ENCODE measurements at regions not wholly inside any gene's neighbourhood (a gene's known extent, or its start where the extent isn't known, plus 50 kb on each side); places are given as distances from the start of the nearest gene placed in this dataset.

- no peak overlapping the region for H3K4me3 ChIP-seq
These were observed 901.5 kb downstream of the TBC1D22A start for GRCh38 chr22:47663615-47664605.

GRCh38 chr22:47659467-47660223, 897.2 kb downstream of the TBC1D22A start:
- Histone ChIP-seq H3K27ac (no peak overlapping the region), H3K27me3 (no peaks in the 10 kb centered on the region), H3K4me3 (no peak overlapping the region), H3K9me3 (ENCODE audit: low read depth) (no peaks in the 10 kb centered on the region), H3K36me3 (no peaks in the 10 kb centered on the region), H3K4me1 (ENCODE audit: low read depth) (no peaks in the 10 kb centered on the region)
- no peak for TF ChIP-seq CTCF (IDR thresholded peaks at IDR 0.05; ENCODE audit: low read depth, low read length)
- no peak for DNase-seq (ENCODE audit: low read depth in 1 of 2, low spot score in 1 of 2)

More at GRCh38 chr22:47663615-47664605, 901.5 kb downstream of the TBC1D22A start:
- no peak for TF ChIP-seq CTCF (IDR thresholded peaks at IDR 0.05; ENCODE audit: low read depth, low read length)
- Histone ChIP-seq H3K4me1 (ENCODE audit: low read depth) (no peaks in the 10 kb centered on the region), H3K27ac (no peak overlapping the region), H3K36me3 (no peaks in the 10 kb centered on the region), H3K27me3 (no peaks in the 10 kb centered on the region), H3K9me3 (ENCODE audit: low read depth) (no peaks in the 10 kb centered on the region)
- DNase-seq (ENCODE audit: low read depth in 1 of 2, low spot score in 1 of 2): no peak

- no peaks in the 10 kb centered on the region for H3K4me1 ChIP-seq (ENCODE audit: low read depth)
- no peak for TF ChIP-seq CTCF (IDR thresholded peaks at IDR 0.05; ENCODE audit: low read depth, low read length)
- no peaks in the 10 kb centered on the region for H3K9me3 ChIP-seq (ENCODE audit: low read depth)
- H3K27ac ChIP-seq: no peak overlapping the region
- no peaks in the 10 kb centered on the region for H3K36me3 ChIP-seq
- H3K4me3 ChIP-seq: no peak overlapping the region
- no peaks in the 10 kb centered on the region for H3K27me3 ChIP-seq
- DNase-seq (ENCODE audit: low read depth in 1 of 2, low spot score in 1 of 2): no peak
These were observed 895.7 kb downstream of the TBC1D22A start for GRCh38 chr22:47658182-47658581.

- H3K4me1 ChIP-seq (ENCODE audit: low read depth): no peaks in the 10 kb centered on the region
- H3K27ac ChIP-seq: no peak overlapping the region
- no peaks in the 10 kb centered on the region for H3K27me3 ChIP-seq
- no peak for TF ChIP-seq CTCF (IDR thresholded peaks at IDR 0.05; ENCODE audit: low read depth, low read length)
- H3K36me3 ChIP-seq: no peaks in the 10 kb centered on the region
- no peaks in the 10 kb centered on the region for H3K9me3 ChIP-seq (ENCODE audit: low read depth)
- no peak overlapping the region for H3K4me3 ChIP-seq
- DNase-seq (ENCODE audit: low read depth in 1 of 2, low spot score in 1 of 2): no peak
These were observed 894.8 kb downstream of the TBC1D22A start for GRCh38 chr22:47657224-47657623.

- no peaks in the 10 kb centered on the region for H3K27me3 ChIP-seq
- no peaks in the 10 kb centered on the region for H3K9me3 ChIP-seq (ENCODE audit: low read depth)
- H3K4me1 ChIP-seq (ENCODE audit: low read depth): no peaks in the 10 kb centered on the region
- no peak overlapping the region for H3K27ac ChIP-seq
- no peaks in the 10 kb centered on the region for H3K36me3 ChIP-seq
- DNase-seq (ENCODE audit: low read depth in 1 of 2, low spot score in 1 of 2): no peak
- no peak overlapping the region for H3K4me3 ChIP-seq
- no peak for TF ChIP-seq CTCF (IDR thresholded peaks at IDR 0.05; ENCODE audit: low read depth, low read length)
These were observed 894.4 kb downstream of the TBC1D22A start for GRCh38 chr22:47656806-47657205.
